ENCODE measurements at regions not wholly inside any gene's neighbourhood (a gene's known extent, or its start where the extent isn't known, plus 50 kb on each side); places are given as distances from the start of the nearest gene placed in this dataset.
"Not testable (repeated sequence)": the region's sequence is repeated elsewhere in the genome, so short reads cannot be mapped to it uniquely, and the experiment has no call there.

- not testable (repeated sequence) for TF ChIP-seq POLR2A, CTCF (IDR thresholded peaks at IDR 0.05)
Measured at GRCh38 chr1:83383107-83383506, 615.8 kb downstream of the TTLL7 start.
